ENCODE measurements at regions not wholly inside any gene's neighbourhood (a gene's known extent, or its start where the extent isn't known, plus 50 kb on each side); places are given as distances from the start of the nearest gene placed in this dataset.

GRCh38 chr13:90375851-90376250 lies 971.6 kb upstream of the MIR17HG start:
- Histone ChIP-seq H3K4me1 (ENCODE audit: control insufficient read depth, insufficient read depth, low read length) (no peaks in the 10 kb centered on the region), H3K9me3 (ENCODE audit: control insufficient read depth, insufficient read depth, low read depth, low read length) (no peaks in the 10 kb centered on the region), H3K4me3 (ENCODE audit: low read depth, low read length) (no peak overlapping the region), H3K36me3 (ENCODE audit: control insufficient read depth in 2 of 2, insufficient read depth in 1 of 2, low read length in 2 of 2) (no peaks in the 10 kb centered on the region), H3K27ac (ENCODE audit: extremely low read depth, low read depth, low read length) (no peak overlapping the region)
- POLR2A ChIA-PET = no interaction called here
- CTCF ChIA-PET = no interaction called here
- TF ChIP-seq ZBTB48 (tag by site-specific recombination; IDR thresholded peaks at IDR 0.05) (no peak), ZNF501 (tag by site-specific recombination; IDR thresholded peaks at IDR 0.05) (no peak), ZSCAN4 (tag by site-specific recombination; IDR thresholded peaks at IDR 0.05) (no peak), ZNF223 (tag by site-specific recombination; IDR thresholded peaks at IDR 0.05) (no peak), HIC1 (tag by site-specific recombination; IDR thresholded peaks at IDR 0.05) (no peak), ZNF23 (tag by site-specific recombination; IDR thresholded peaks at IDR 0.05; ENCODE audit: borderline replicate concordance) (no peak), EGR2 (tag by site-specific recombination; IDR thresholded peaks at IDR 0.05; ENCODE audit: low read depth) (no peak), FEZF1 (tag by site-specific recombination; IDR thresholded peaks at IDR 0.05) (no peak), AEBP2 (tag by site-specific recombination; IDR thresholded peaks at IDR 0.05; ENCODE audit: borderline replicate concordance) (no peak), ZNF184 (tag by site-specific recombination; IDR thresholded peaks at IDR 0.05) (no peak), ZNF701 (tag by site-specific recombination; IDR thresholded peaks at IDR 0.05) (no peak), ZNF138 (tag by site-specific recombination; IDR thresholded peaks at IDR 0.05; ENCODE audit: borderline replicate concordance) (no peak), ZFP69B (tag by site-specific recombination; IDR thresholded peaks at IDR 0.05) (no peak), ZNF692 (tag by site-specific recombination; IDR thresholded peaks at IDR 0.05) (no peak)

- no peak overlapping the region for H3K27ac ChIP-seq (ENCODE audit: extremely low read depth, low read depth, low read length)
- POLR2A ChIA-PET = no interaction called here
- no peak overlapping the region for H3K4me3 ChIP-seq (ENCODE audit: low read depth, low read length)
- CTCF ChIA-PET = no interaction called here
- no peak for TF ChIP-seq OSR2 (tag by site-specific recombination; IDR thresholded peaks at IDR 0.05)
- no peaks in the 10 kb centered on the region for H3K36me3 ChIP-seq (ENCODE audit: control insufficient read depth in 2 of 2, insufficient read depth in 1 of 2, low read length in 2 of 2)
- H3K4me1 ChIP-seq (ENCODE audit: control insufficient read depth, insufficient read depth, low read length) = no peaks in the 10 kb centered on the region
- no peaks in the 10 kb centered on the region for H3K9me3 ChIP-seq (ENCODE audit: control insufficient read depth, insufficient read depth, low read depth, low read length)
Observed at GRCh38 chr13:90382425-90382824, 965.1 kb upstream of the MIR17HG start.

GRCh38 chr13:90385781-90386489 lies 961.6 kb upstream of the MIR17HG start:
- H3K9me3 ChIP-seq (ENCODE audit: control insufficient read depth, insufficient read depth, low read depth, low read length) = no peaks in the 10 kb centered on the region
- CTCF ChIA-PET = no interaction called here
- TF ChIP-seq IKZF3 (tag by site-specific recombination; IDR thresholded peaks at IDR 0.05) = no peak
- TF ChIP-seq ZNF639 (tag by site-specific recombination; IDR thresholded peaks at IDR 0.05) = no peak
- TF ChIP-seq ZNF626 (tag by site-specific recombination; IDR thresholded peaks at IDR 0.05) = no peak
- no peak for TF ChIP-seq BCL11B (tag by site-specific recombination; IDR thresholded peaks at IDR 0.05; ENCODE audit: low read depth)
- no peak for TF ChIP-seq PRDM4 (tag by site-specific recombination; IDR thresholded peaks at IDR 0.05)
- no peak for TF ChIP-seq ZSCAN23 (tag by site-specific recombination; IDR thresholded peaks at IDR 0.05)

More at GRCh38 chr13:90385781-90386489, 961.6 kb upstream of the MIR17HG start:
- Histone ChIP-seq H3K27ac (ENCODE audit: extremely low read depth, low read depth, low read length) (no peak overlapping the region), H3K36me3 (ENCODE audit: control insufficient read depth in 2 of 2, insufficient read depth in 1 of 2, low read length in 2 of 2) (no peaks in the 10 kb centered on the region), H3K4me3 (ENCODE audit: low read depth, low read length) (no peak overlapping the region), H3K4me1 (ENCODE audit: control insufficient read depth, insufficient read depth, low read length) (no peaks in the 10 kb centered on the region)
- POLR2A ChIA-PET = no interaction called here

Data from HEK293 (cell line).